SK-N-SH treated with all-trans-retinoic acid at 6 μM for 48 hours (cell line): ENCODE measurements at regions not wholly inside any gene's neighbourhood (a gene's known extent, or its start where the extent isn't known, plus 50 kb on each side); places are given as distances from the start of the nearest gene placed in this dataset.

Experiments
- ATAC-seq: fragments of 200-7000 bp; cut with Tn5 transposase; 3 replicates; pipeline ENCODE4 v1.9.1; 2020; ENCODE audit warnings: mild to moderate bottlenecking, moderate library complexity
- ARNTL ChIP-seq: fragments of 450-650 bp; formaldehyde crosslinking; IDR thresholded peaks from 2 replicates; pipeline ENCODE4 v1.5.0; 2020; ENCODE audit warnings: low read depth, mild to moderate bottlenecking, moderate library complexity, borderline replicate concordance
- BACH2 ChIP-seq: fragments of 250-450 bp; sonication (Bioruptor Pico); IDR thresholded peaks from 2 replicates; pipeline ENCODE4 v1.9.0; 2021; ENCODE audit warnings: mild to moderate bottlenecking, borderline replicate concordance
- CSDC2 ChIP-seq: fragments of 250-450 bp; sonication (Bioruptor Pico); IDR thresholded peaks from 2 replicates; pipeline ENCODE4 v1.5.0; 2020; ENCODE audit warnings: mild to moderate bottlenecking, moderate library complexity
- ESRRG ChIP-seq: fragments of 250-450 bp; sonication (Bioruptor Pico); IDR thresholded peaks from 2 replicates; pipeline ENCODE4 v1.6.1; 2021; ENCODE audit warnings: mild to moderate bottlenecking
- GLIS3 ChIP-seq: fragments of 250-450 bp; sonication (Bioruptor Pico); IDR thresholded peaks from 2 replicates; pipeline ENCODE4 v1.5.0; 2020; ENCODE audit warnings: mild to moderate bottlenecking, moderate library complexity
- ISL1 ChIP-seq: fragments of 250-450 bp; sonication (Bioruptor Pico); IDR thresholded peaks from 2 replicates; pipeline ENCODE4 v2.1.2; 2022; ENCODE audit warnings: mild to moderate bottlenecking, moderate library complexity
- OSR1 ChIP-seq: fragments of 250-450 bp; sonication (Bioruptor Pico); IDR thresholded peaks from 2 replicates; pipeline ENCODE4 v1.8.0; 2022; ENCODE audit warnings: moderate library complexity, mild to moderate bottlenecking, inconsistent platforms
- PPARA ChIP-seq: fragments of 250-450 bp; sonication (Bioruptor Pico); IDR thresholded peaks from 2 replicates; pipeline ENCODE4 v1.5.0; 2020; ENCODE audit warnings: mild to moderate bottlenecking, borderline replicate concordance
- RARB ChIP-seq: fragments of 250-450 bp; sonication (Bioruptor Pico); IDR thresholded peaks from 2 replicates; pipeline ENCODE4 v1.8.0; 2021; ENCODE audit warnings: mild to moderate bottlenecking, moderate library complexity
- SNAI2 ChIP-seq: fragments of 250-450 bp; sonication (Bioruptor Pico); IDR thresholded peaks from 2 replicates; pipeline ENCODE4 v1.5.0; 2020; ENCODE audit warnings: mild to moderate bottlenecking, moderate library complexity
- TCF4 ChIP-seq: fragments of 250-450 bp; sonication (Bioruptor Pico); IDR thresholded peaks from 2 replicates; pipeline ENCODE4 v1.8.0; 2021; ENCODE audit warnings: mild to moderate bottlenecking, moderate library complexity, borderline replicate concordance
- TOX ChIP-seq: fragments of 250-450 bp; sonication (Bioruptor Pico); IDR thresholded peaks from 2 replicates; pipeline ENCODE4 v1.8.0; 2021; ENCODE audit warnings: mild to moderate bottlenecking, moderate library complexity, borderline replicate concordance
- ZC3H10 ChIP-seq: fragments of 250-450 bp; sonication (Bioruptor Pico); IDR thresholded peaks from 2 replicates; pipeline ENCODE4 v1.5.1; 2021; ENCODE audit warnings: mild to moderate bottlenecking, moderate library complexity
- ZFP3 ChIP-seq: fragments of 250-450 bp; sonication (Bioruptor Pico); IDR thresholded peaks from 2 replicates; pipeline ENCODE4 v1.5.0; 2020; ENCODE audit warnings: mild to moderate bottlenecking, moderate library complexity
- ZFP30 ChIP-seq: fragments of 450-650 bp; formaldehyde crosslinking; IDR thresholded peaks from 2 replicates; pipeline ENCODE4 v1.5.0; 2022; ENCODE audit warnings: mild to moderate bottlenecking, moderate library complexity
- ZNF565 ChIP-seq: fragments of 450-650 bp; formaldehyde crosslinking; conservative IDR thresholded peaks from 2 replicates; pipeline ENCODE4 v1.5.0; 2020; ENCODE audit warnings: low read depth, mild to moderate bottlenecking, moderate library complexity
- ZNF70 ChIP-seq: fragments of 450-650 bp; formaldehyde crosslinking; IDR thresholded peaks from 2 replicates; pipeline ENCODE4 v1.5.0; 2020; ENCODE audit warnings: mild to moderate bottlenecking, moderate library complexity
- TF ChIP-seq, protein P1 (sequence below): fragments of 250-450 bp; sonication (Bioruptor Pico); IDR thresholded peaks from 2 replicates; pipeline ENCODE4 v1.8.0; 2020; ENCODE audit warnings: mild to moderate bottlenecking, moderate library complexity, borderline replicate concordance
- TF ChIP-seq, protein P2 (sequence below): fragments of 250-450 bp; sonication (Bioruptor Pico); IDR thresholded peaks from 2 replicates; pipeline ENCODE4 v1.5.1; 2021; ENCODE audit warnings: mild to moderate bottlenecking, moderate library complexity
- TF ChIP-seq, protein P3 (sequence below): fragments of 250-450 bp; sonication (Bioruptor Pico); IDR thresholded peaks from 2 replicates; pipeline ENCODE4 v1.5.1; 2020; ENCODE audit warnings: low read depth, mild to moderate bottlenecking, moderate library complexity
- TF ChIP-seq, protein P4 (sequence below): fragments of 250-450 bp; sonication (Bioruptor Pico); IDR thresholded peaks from 2 replicates; pipeline ENCODE4 v1.5.0; 2020; ENCODE audit warnings: mild to moderate bottlenecking, moderate library complexity

DNA sequence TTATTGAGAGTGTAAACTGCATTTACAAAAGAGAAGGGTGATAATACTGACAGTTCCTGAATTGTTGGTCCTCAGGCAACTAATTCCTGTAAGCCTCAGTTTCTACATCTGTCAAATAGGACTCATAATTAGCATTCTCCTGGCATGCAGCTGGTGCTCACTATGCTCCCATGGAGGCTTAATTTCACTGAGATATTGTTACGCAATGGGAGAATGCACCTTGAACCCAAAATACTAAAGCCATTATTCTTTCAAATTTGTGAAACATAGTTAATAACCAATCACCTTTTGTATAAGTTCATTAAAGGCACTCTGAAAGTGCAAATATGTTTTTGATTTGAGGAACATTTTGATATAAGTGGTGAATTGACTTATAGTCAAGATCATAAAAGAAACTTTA, 985.5 kb downstream of the CDH11 start:
- TF ChIP-seq ARNTL (CRISPR knock-in tag) (no peak), ZNF565 (CRISPR knock-in tag) (no peak), ISL1 (no peak), TCF4 (no peak), BACH2 (CRISPR knock-in tag) (no peak), SNAI2 (CRISPR knock-in tag) (no peak), ZC3H10 (CRISPR knock-in tag) (no peak)
- TF ChIP-seq, protein P1, sequence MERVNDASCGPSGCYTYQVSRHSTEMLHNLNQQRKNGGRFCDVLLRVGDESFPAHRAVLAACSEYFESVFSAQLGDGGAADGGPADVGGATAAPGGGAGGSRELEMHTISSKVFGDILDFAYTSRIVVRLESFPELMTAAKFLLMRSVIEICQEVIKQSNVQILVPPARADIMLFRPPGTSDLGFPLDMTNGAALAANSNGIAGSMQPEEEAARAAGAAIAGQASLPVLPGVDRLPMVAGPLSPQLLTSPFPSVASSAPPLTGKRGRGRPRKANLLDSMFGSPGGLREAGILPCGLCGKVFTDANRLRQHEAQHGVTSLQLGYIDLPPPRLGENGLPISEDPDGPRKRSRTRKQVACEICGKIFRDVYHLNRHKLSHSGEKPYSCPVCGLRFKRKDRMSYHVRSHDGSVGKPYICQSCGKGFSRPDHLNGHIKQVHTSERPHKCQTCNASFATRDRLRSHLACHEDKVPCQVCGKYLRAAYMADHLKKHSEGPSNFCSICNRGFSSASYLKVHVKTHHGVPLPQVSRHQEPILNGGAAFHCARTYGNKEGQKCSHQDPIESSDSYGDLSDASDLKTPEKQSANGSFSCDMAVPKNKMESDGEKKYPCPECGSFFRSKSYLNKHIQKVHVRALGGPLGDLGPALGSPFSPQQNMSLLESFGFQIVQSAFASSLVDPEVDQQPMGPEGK = no peak
- no peak for ATAC-seq

DNA sequence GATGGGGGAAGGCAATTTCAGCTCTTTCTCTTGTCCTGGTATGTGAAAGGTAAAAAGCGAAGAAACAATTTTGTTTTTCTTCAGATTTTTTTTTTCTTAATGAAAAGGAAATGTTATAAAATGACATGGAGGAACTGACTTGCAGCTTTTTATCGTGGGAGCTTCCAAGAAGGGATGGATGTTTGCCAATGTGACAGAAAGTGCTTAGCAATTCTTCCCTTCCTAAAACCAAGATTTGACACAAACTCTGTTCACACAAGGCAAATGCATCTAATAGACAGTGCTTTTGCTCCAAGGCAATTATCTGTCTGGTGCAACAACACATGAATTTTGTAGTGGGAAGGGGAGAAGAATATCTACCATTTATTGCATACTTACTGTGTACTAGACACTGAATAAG, 988.5 kb downstream of the CDH11 start:
- TF ChIP-seq GLIS3 (no peak), TCF4 (no peak), ZFP30 (no peak), BACH2 (CRISPR knock-in tag) (no peak), ZFP3 (CRISPR knock-in tag) (no peak), ARNTL (CRISPR knock-in tag) (no peak), RARB (CRISPR knock-in tag) (no peak), SNAI2 (CRISPR knock-in tag) (no peak), ZNF565 (CRISPR knock-in tag) (no peak), OSR1 (CRISPR knock-in tag) (no peak)
- TF ChIP-seq, protein P2, sequence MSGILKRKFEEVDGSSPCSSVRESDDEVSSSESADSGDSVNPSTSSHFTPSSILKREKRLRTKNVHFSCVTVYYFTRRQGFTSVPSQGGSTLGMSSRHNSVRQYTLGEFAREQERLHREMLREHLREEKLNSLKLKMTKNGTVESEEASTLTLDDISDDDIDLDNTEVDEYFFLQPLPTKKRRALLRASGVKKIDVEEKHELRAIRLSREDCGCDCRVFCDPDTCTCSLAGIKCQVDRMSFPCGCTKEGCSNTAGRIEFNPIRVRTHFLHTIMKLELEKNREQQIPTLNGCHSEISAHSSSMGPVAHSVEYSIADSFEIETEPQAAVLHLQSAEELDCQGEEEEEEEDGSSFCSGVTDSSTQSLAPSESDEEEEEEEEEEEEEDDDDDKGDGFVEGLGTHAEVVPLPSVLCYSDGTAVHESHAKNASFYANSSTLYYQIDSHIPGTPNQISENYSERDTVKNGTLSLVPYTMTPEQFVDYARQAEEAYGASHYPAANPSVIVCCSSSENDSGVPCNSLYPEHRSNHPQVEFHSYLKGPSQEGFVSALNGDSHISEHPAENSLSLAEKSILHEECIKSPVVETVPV = no peak
- TF ChIP-seq, protein P3, sequence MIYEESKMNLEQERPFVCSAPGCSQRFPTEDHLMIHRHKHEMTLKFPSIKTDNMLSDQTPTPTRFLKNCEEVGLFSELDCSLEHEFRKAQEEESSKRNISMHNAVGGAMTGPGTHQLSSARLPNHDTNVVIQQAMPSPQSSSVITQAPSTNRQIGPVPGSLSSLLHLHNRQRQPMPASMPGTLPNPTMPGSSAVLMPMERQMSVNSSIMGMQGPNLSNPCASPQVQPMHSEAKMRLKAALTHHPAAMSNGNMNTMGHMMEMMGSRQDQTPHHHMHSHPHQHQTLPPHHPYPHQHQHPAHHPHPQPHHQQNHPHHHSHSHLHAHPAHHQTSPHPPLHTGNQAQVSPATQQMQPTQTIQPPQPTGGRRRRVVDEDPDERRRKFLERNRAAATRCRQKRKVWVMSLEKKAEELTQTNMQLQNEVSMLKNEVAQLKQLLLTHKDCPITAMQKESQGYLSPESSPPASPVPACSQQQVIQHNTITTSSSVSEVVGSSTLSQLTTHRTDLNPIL (CRISPR knock-in tag) = no peak
- TF ChIP-seq, protein P4, sequence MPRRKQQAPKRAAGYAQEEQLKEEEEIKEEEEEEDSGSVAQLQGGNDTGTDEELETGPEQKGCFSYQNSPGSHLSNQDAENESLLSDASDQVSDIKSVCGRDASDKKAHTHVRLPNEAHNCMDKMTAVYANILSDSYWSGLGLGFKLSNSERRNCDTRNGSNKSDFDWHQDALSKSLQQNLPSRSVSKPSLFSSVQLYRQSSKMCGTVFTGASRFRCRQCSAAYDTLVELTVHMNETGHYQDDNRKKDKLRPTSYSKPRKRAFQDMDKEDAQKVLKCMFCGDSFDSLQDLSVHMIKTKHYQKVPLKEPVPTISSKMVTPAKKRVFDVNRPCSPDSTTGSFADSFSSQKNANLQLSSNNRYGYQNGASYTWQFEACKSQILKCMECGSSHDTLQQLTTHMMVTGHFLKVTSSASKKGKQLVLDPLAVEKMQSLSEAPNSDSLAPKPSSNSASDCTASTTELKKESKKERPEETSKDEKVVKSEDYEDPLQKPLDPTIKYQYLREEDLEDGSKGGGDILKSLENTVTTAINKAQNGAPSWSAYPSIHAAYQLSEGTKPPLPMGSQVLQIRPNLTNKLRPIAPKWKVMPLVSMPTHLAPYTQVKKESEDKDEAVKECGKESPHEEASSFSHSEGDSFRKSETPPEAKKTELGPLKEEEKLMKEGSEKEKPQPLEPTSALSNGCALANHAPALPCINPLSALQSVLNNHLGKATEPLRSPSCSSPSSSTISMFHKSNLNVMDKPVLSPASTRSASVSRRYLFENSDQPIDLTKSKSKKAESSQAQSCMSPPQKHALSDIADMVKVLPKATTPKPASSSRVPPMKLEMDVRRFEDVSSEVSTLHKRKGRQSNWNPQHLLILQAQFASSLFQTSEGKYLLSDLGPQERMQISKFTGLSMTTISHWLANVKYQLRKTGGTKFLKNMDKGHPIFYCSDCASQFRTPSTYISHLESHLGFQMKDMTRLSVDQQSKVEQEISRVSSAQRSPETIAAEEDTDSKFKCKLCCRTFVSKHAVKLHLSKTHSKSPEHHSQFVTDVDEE (CRISPR knock-in tag) = no peak
- TF ChIP-seq, protein P1 = no peak
- ATAC-seq = no peak

DNA sequence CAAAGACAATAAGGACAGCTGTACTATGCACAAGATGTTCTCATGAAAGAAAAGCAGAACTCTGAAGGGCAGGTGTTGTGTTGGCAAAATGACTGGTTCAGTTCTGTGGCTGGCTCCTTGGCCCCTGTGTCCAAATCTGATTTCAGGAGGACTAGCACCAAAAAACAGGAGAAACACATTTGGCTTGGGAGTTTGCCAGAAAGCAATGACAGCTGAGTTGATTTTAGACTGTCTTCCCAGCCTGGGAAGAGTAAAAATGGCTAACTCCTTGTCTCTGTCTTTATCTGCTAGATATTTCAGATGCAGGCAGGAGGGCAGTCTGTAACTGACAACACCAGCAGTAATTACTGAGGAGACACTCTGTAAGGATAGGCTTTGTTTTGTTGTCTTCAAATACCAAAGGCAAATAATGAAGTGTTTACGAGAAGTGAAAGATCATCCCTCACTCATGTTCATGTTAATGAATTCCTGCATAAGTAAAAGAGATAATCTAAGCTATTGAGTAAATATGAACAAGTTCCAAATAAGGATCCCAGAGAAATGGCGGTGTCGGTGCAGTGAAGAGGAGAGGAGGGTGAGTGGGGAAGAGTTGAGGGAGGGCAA, 989.0 kb downstream of the CDH11 start:
- TF ChIP-seq ISL1 (no peak), TCF4 (no peak), ZC3H10 (CRISPR knock-in tag) (no peak)
- TF ChIP-seq, protein P3 (CRISPR knock-in tag) = no peak
- TF ChIP-seq, all 23 proteins: peak for 0
- no peak for ATAC-seq

DNA sequence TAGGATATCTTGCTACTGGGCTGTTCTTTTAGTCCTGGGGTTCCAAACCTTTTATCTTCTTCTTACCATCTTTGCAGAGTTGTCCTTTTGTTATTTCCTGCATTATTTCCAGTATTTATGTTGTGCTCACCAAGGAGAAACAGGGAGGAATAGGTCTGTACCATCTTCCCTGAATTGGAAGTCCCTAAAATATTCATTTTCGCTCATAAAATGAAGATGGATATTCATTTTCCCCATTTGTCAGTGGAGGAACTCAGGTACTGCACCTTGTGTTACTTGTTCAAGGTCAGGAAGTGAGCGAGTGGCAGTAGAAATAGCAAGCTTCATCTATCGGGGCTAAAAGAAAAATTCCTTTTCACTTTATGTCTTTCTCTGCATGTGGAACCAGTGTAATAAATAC, 989.7 kb downstream of the CDH11 start:
- no peak for ATAC-seq
- TF ChIP-seq ZNF565 (CRISPR knock-in tag) (no peak), ARNTL (CRISPR knock-in tag) (no peak), ZFP3 (CRISPR knock-in tag) (no peak), ZNF70 (CRISPR knock-in tag) (no peak), PPARA (CRISPR knock-in tag) (no peak), ESRRG (no peak), GLIS3 (no peak), TOX (no peak), ZC3H10 (CRISPR knock-in tag) (no peak), CSDC2 (CRISPR knock-in tag) (no peak), BACH2 (CRISPR knock-in tag) (no peak), OSR1 (CRISPR knock-in tag) (no peak)
- TF ChIP-seq, protein P1 = no peak
